GM10248 (cell line): ENCODE measurements at regions not wholly inside any gene's neighbourhood (a gene's known extent, or its start where the extent isn't known, plus 50 kb on each side); places are given as distances from the start of the nearest gene placed in this dataset.

Experiments
- CTCF ChIA-PET: fragments of 300-600 bp; sonication (Branson Sonifier 250); formaldehyde crosslinking; extraction: SDS; loops from one replicate; lab custom pipeline; 2021; ENCODE audit warnings: antibody characterized with exemption; lab: Yijun Ruan, JAX
- POLR2A ChIA-PET: fragments of 350-650 bp; sonication (Branson Sonifier 250); formaldehyde crosslinking; extraction: SDS; loops from one replicate; lab custom pipeline; 2020; ENCODE audit warnings: antibody characterized with exemption; lab: Yijun Ruan, JAX
- DNase-seq: peaks from one replicate; pipeline ENCODE4 v3.0.0; 2012; ENCODE audit errors: extremely low spot score
- CTCF ChIP-seq: IDR thresholded peaks from 2 replicates; pipeline ENCODE4 v1.5.1; 2012; ENCODE audit warnings: mild to moderate bottlenecking, low read depth; ENCODE audit errors: extremely low read depth, missing control alignments, control extremely low read depth

DNA sequence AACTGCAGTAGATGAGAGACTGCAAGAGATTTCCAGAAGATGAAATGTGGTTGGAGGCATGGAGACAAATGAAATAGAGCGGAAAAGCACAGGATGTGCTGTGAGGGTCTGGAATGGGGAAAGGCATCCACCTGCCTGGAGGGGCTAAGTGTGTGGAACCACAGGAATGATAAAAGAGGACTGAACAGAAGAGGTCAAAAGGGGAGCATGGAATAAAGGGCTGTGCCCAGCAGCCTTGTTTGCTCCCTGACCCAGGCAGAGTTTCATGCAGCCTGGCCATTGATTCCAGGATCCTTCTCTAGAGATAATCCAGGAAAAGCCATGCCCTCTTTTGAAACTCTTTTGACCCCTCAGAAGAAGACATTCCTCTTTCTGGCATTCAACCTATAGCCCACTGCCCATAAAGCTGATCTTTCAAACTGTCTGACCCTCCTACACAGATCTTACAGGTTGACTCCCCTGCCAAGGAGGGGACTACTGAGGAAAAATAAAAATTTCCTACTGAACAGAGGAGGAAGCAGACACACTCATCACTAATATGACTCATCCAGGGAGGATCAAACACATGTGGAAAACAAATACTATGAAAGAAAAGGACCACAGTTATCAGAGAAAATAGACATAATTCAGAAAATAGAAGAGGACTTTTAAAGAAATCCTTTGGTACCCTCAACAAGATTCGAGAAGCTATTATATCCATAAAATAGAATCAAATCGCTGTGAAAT, 273.5 kb upstream of the PCSK5 start:
- no peak for DNase-seq
- TF ChIP-seq CTCF: no peak
- POLR2A ChIA-PET: no interaction called here
- CTCF ChIA-PET: no interaction called here

DNA sequence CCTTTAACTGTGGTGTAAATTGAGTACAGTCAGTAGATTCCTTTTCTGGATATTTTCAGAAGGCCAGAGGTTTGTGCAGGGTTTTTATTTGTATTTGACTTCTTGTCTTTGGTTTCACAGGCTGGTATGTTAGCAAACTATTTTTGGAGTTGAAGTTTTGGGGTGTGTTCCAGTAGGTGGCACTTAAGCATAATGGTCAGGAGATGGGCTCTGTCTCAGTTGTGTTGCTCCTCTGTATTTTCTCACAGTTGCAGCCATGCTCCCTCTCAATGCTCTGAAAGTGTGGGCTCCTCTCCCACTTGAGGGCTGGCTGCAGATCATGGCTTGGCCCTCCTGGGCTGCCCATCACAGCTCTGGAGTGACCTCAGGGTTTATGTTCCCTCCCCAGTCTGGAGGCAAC, 267.0 kb upstream of the PCSK5 start:
- no peak for TF ChIP-seq CTCF

GRCh38 chr9:75624998-75625397, 265.5 kb upstream of the PCSK5 start:
- TF ChIP-seq CTCF: no peak
- no peak for DNase-seq
- POLR2A ChIA-PET: no interaction called here
- CTCF ChIA-PET: no interaction called here

More for the DNA sequence above, 267.0 kb upstream of the PCSK5 start:
- CTCF ChIA-PET: no interaction called here
- POLR2A ChIA-PET: no interaction called here
- DNase-seq: no peak

GRCh38 chr9:75626860-75627259, 263.6 kb upstream of the PCSK5 start:
- no peak for DNase-seq
- POLR2A ChIA-PET: no interaction called here
- CTCF ChIA-PET: no interaction called here
- no peak for TF ChIP-seq CTCF

GRCh38 chr9:75628952-75629351, 261.5 kb upstream of the PCSK5 start:
- TF ChIP-seq CTCF: no peak
- ChIA-PET CTCF (no interaction called here), POLR2A (no interaction called here)
- no peak for DNase-seq

- TF ChIP-seq CTCF: no peak
- POLR2A ChIA-PET: no interaction called here
- no peak for DNase-seq
- CTCF ChIA-PET: interaction anchor here (0.6 kb wide), 1 partner anchor 19 kb away, joined by 3 read pairs; no protein-coding TSS in a partner anchor
Observed at GRCh38 chr9:75633451-75634057, 256.9 kb upstream of the PCSK5 start.
